GM18519 (cell line): ENCODE measurements at regions not wholly inside any gene's neighbourhood (a gene's known extent, or its start where the extent isn't known, plus 50 kb on each side); places are given as distances from the start of the nearest gene placed in this dataset.

ENCODE experiments used
- ATAC-seq: cut with Tn5 transposase; IDR thresholded peaks from one replicate; pipeline ENCODE4 v1.9.1; 2021; ENCODE audit warnings: mild to moderate bottlenecking, moderate library complexity; ENCODE audit not compliant: unreplicated experiment, low FRiP score

- no peak for ATAC-seq
Measured at GRCh38 chr3:70899816-70900215, 587.4 kb upstream of the MDFIC2 start.

GRCh38 chr3:70890020-70890394, 577.6 kb upstream of the MDFIC2 start:
- no peak for ATAC-seq

GRCh38 chr3:70889162-70890019, 577.0 kb upstream of the MDFIC2 start:
- ATAC-seq = no peak

GRCh38 chr3:70885636-70886035, 573.2 kb upstream of the MDFIC2 start:
- no peak for ATAC-seq

- ATAC-seq = no peak
Measured at GRCh38 chr3:70882104-70882503, 569.7 kb upstream of the MDFIC2 start.

GRCh38 chr3:70880421-70880820, 568.0 kb upstream of the MDFIC2 start:
- no peak for ATAC-seq

GRCh38 chr3:70876154-70876553, 563.7 kb upstream of the MDFIC2 start:
- no peak for ATAC-seq

- no peak for ATAC-seq
Measured at GRCh38 chr3:70874196-70874595, 561.8 kb upstream of the MDFIC2 start.

GRCh38 chr3:70873686-70874085, 561.2 kb upstream of the MDFIC2 start:
- ATAC-seq = no peak

- ATAC-seq = no peak
Measured at GRCh38 chr3:70871909-70872656, 559.6 kb upstream of the MDFIC2 start.

- ATAC-seq = no peak
Measured at GRCh38 chr3:70870576-70870975, 558.1 kb upstream of the MDFIC2 start.

- ATAC-seq = no peak
Measured at GRCh38 chr3:70868561-70868960, 556.1 kb upstream of the MDFIC2 start.

- no peak for ATAC-seq
Measured at GRCh38 chr3:70863049-70863448, 550.6 kb upstream of the MDFIC2 start.

GRCh38 chr3:70861855-70862254, 549.4 kb upstream of the MDFIC2 start:
- ATAC-seq = no peak

- ATAC-seq = no peak
Measured at GRCh38 chr3:70861234-70861633, 548.8 kb upstream of the MDFIC2 start.

GRCh38 chr3:70857916-70858315, 545.5 kb upstream of the MDFIC2 start:
- no peak for ATAC-seq

GRCh38 chr3:70856414-70857162, 544.1 kb upstream of the MDFIC2 start:
- ATAC-seq = no peak

- ATAC-seq = no peak
Measured at GRCh38 chr3:70855149-70855548, 542.7 kb upstream of the MDFIC2 start.

GRCh38 chr3:70854108-70854507, 541.7 kb upstream of the MDFIC2 start:
- ATAC-seq = no peak

GRCh38 chr3:70853161-70853944, 540.9 kb upstream of the MDFIC2 start:
- no peak for ATAC-seq
